Keratinocyte (primary cell): ENCODE measurements at regions not wholly inside any gene's neighbourhood (a gene's known extent, or its start where the extent isn't known, plus 50 kb on each side); places are given as distances from the start of the nearest gene placed in this dataset.

Source experiments
- DNase-seq: peaks from one replicate; pipeline ENCODE4 v3.0.0-alpha.2; 2011; ENCODE audit warnings: low read depth, missing footprints, low spot score
- FAIRE-seq: peaks from 2 replicates; lab custom pipeline; 2011; peaks lifted over from hg19 to GRCh38; lab: Jason Lieb, UNC
- H2AFZ ChIP-seq: 2 replicates; pipeline ENCODE4 v1.6.0; 2012; ENCODE audit warnings: low read length, control low read depth, inconsistent platforms; ENCODE audit not compliant: control insufficient read depth
- H3K27ac ChIP-seq: 2 replicates; pipeline ENCODE4 v1.5.1; 2011; ENCODE audit warnings: low read length; ENCODE audit not compliant: control insufficient read depth, insufficient read depth
- H3K27me3 ChIP-seq: 3 replicates; pipeline ENCODE4 v1.6.0; 2011; ENCODE audit warnings: low read length; ENCODE audit not compliant: control insufficient read depth, insufficient read depth; ENCODE audit errors: extremely low read depth
- H3K36me3 ChIP-seq, 2 experiments: 2 replicates in 1 of 2; 3 replicates in 1 of 2; pipeline ENCODE4 v1.5.1; 2011; ENCODE audit warnings: low read length in 2 of 2, mild to moderate bottlenecking in 1 of 2; ENCODE audit not compliant: control insufficient read depth in 2 of 2, insufficient read depth in 2 of 2; ENCODE audit errors: extremely low read depth in 1 of 2
- H3K4me1 ChIP-seq: 3 replicates; pipeline ENCODE4 v1.5.1; 2011; ENCODE audit warnings: low read length; ENCODE audit not compliant: control insufficient read depth, insufficient read depth; ENCODE audit errors: extremely low read depth
- H3K4me2 ChIP-seq: 3 replicates; pipeline ENCODE4 v1.6.0; 2011; ENCODE audit warnings: low read depth, low read length; ENCODE audit not compliant: control insufficient read depth, insufficient read depth; ENCODE audit errors: extremely low read depth
- H3K4me3 ChIP-seq, 3 experiments: fragments of 200-600 bp in 1 of 3; sonication (generic) in 1 of 3; 2 replicates in 2 of 3; 3 replicates in 1 of 3; pipeline ENCODE4 v1.5.1; 2011 to 2016; ENCODE audit warnings: low read length in 3 of 3, mild to moderate bottlenecking in 3 of 3, control low read depth in 2 of 3, inconsistent platforms in 1 of 3, low read depth in 1 of 3, mixed read lengths in 1 of 3, mixed run types in 1 of 3, moderate library complexity in 1 of 3; ENCODE audit not compliant: control insufficient read depth in 2 of 3, insufficient read depth in 2 of 3; ENCODE audit errors: extremely low read depth in 1 of 3
- H3K79me2 ChIP-seq: 2 replicates; pipeline ENCODE4 v1.6.0; 2012; ENCODE audit warnings: low read length; ENCODE audit not compliant: control insufficient read depth, insufficient read depth
- H3K9ac ChIP-seq: 3 replicates; pipeline ENCODE4 v1.6.0; 2011; ENCODE audit warnings: low read length; ENCODE audit not compliant: control insufficient read depth, insufficient read depth; ENCODE audit errors: extremely low read depth
- H3K9me1 ChIP-seq: 3 replicates; pipeline ENCODE4 v1.6.0; 2011; ENCODE audit warnings: low read length; ENCODE audit not compliant: control insufficient read depth, insufficient read depth; ENCODE audit errors: extremely low read depth
- H3K9me3 ChIP-seq: 2 replicates; pipeline ENCODE4 v1.5.1; 2012; ENCODE audit warnings: low read depth, low read length; ENCODE audit not compliant: control insufficient read depth
- H4K20me1 ChIP-seq: 3 replicates; pipeline ENCODE4 v1.6.0; 2011; ENCODE audit warnings: low read length; ENCODE audit not compliant: control insufficient read depth, insufficient read depth; ENCODE audit errors: extremely low read depth
- CTCF ChIP-seq, 3 experiments: IDR thresholded peaks in 1 of 3; conservative IDR thresholded peaks in 1 of 3; optimal IDR thresholded peaks in 1 of 3; 2 replicates in 2 of 3; 3 replicates in 1 of 3; pipeline versions ENCODE3 to v1.5.1; 2011; ENCODE audit warnings: low read length in 3 of 3, mild to moderate bottlenecking in 3 of 3, moderate library complexity in 2 of 3, control low read depth in 1 of 3, inconsistent platforms in 1 of 3; ENCODE audit not compliant: insufficient read depth in 2 of 3; ENCODE audit errors: extremely low read depth in 1 of 3
- EZH2 ChIP-seq: IDR thresholded peaks from one replicate; pipeline ENCODE4 v1.6.1; 2012; ENCODE audit warnings: inconsistent platforms, mild to moderate bottlenecking, low read length, moderate library complexity
- dilution Hi-C: fragments of 300-500 bp; cut with MboI; formaldehyde crosslinking; loops from one replicate; pipeline ENCODE4 v1.7.0; 2020; ENCODE audit warnings: low sequenced_read_pairs; ENCODE audit not compliant: extremely low pct_ligation_motif_present

- FAIRE-seq (no peak), DNase-seq (no peak)
- Histone ChIP-seq H2AFZ (no peak overlapping the region), H3K27me3 (peaks cover 56% of the 10 kb centered on the region), H3K9me3 (no peaks in the 10 kb centered on the region), H3K9ac (no peak overlapping the region), H3K27ac (no peak overlapping the region), H3K9me1 (no peaks in the 10 kb centered on the region), H3K4me2 (no peak overlapping the region), H3K4me3 (no peak overlapping the region), H3K36me3 (no peaks in the 10 kb centered on the region), H3K4me1 (no peaks in the 10 kb centered on the region), H4K20me1 (no peaks in the 10 kb centered on the region), H3K79me2 (no peaks in the 10 kb centered on the region)
- TF ChIP-seq CTCF (optimal IDR thresholded peaks at IDR 0.05 in 1 of 3, IDR thresholded peaks at IDR 0.05 in 1 of 3, conservative IDR thresholded peaks at IDR 0.05 in 1 of 3; ENCODE audit: extremely low read depth in 1 of 3, insufficient read depth in 2 of 3, low read length in 3 of 3) = no peak
- no peak for TF ChIP-seq EZH2
- dilution Hi-C loops = no loop called here
These were observed 319.8 kb upstream of the TLE3 start for GRCh38 chr15:70417535-70417934.

GRCh38 chr15:70416829-70417228 is 319.1 kb upstream of the TLE3 start:
- no peaks in the 10 kb centered on the region for H3K79me2 ChIP-seq
- no peak overlapping the region for H3K4me3 ChIP-seq
- FAIRE-seq (no peak), DNase-seq (no peak)
- H3K9me1 ChIP-seq = no peaks in the 10 kb centered on the region
- no peak for TF ChIP-seq EZH2
- TF ChIP-seq CTCF (optimal IDR thresholded peaks at IDR 0.05 in 1 of 3, IDR thresholded peaks at IDR 0.05 in 1 of 3, conservative IDR thresholded peaks at IDR 0.05 in 1 of 3; ENCODE audit: extremely low read depth in 1 of 3, insufficient read depth in 2 of 3, low read length in 3 of 3) = no peak
- no peak overlapping the region for H3K4me2 ChIP-seq
- dilution Hi-C loops = no loop called here
- no peaks in the 10 kb centered on the region for H3K4me1 ChIP-seq
- no peak overlapping the region for H3K27ac ChIP-seq
- peaks cover 55% of the 10 kb centered on the region for H3K27me3 ChIP-seq
- H3K9ac ChIP-seq = no peak overlapping the region
- H2AFZ ChIP-seq = no peak overlapping the region
- no peaks in the 10 kb centered on the region for H4K20me1 ChIP-seq
- no peaks in the 10 kb centered on the region for H3K9me3 ChIP-seq
- no peaks in the 10 kb centered on the region for H3K36me3 ChIP-seq
